GM19455 (cell line): ENCODE measurements at regions not wholly inside any gene's neighbourhood (a gene's known extent, or its start where the extent isn't known, plus 50 kb on each side); places are given as distances from the start of the nearest gene placed in this dataset.

ENCODE experiments used
- ATAC-seq: cut with Tn5 transposase; IDR thresholded peaks from one replicate; pipeline ENCODE4 v1.9.1; 2021; ENCODE audit not compliant: unreplicated experiment

- no peak for ATAC-seq
Observed at GRCh38 chr22:48707763-48708557, 1119.7 kb downstream of the BRD1 start.

- ATAC-seq: no peak
Observed at GRCh38 chr22:48706934-48707762, 1120.5 kb downstream of the BRD1 start.

- ATAC-seq: no peak
Observed at GRCh38 chr22:48705917-48706605, 1121.6 kb downstream of the BRD1 start.

DNA sequence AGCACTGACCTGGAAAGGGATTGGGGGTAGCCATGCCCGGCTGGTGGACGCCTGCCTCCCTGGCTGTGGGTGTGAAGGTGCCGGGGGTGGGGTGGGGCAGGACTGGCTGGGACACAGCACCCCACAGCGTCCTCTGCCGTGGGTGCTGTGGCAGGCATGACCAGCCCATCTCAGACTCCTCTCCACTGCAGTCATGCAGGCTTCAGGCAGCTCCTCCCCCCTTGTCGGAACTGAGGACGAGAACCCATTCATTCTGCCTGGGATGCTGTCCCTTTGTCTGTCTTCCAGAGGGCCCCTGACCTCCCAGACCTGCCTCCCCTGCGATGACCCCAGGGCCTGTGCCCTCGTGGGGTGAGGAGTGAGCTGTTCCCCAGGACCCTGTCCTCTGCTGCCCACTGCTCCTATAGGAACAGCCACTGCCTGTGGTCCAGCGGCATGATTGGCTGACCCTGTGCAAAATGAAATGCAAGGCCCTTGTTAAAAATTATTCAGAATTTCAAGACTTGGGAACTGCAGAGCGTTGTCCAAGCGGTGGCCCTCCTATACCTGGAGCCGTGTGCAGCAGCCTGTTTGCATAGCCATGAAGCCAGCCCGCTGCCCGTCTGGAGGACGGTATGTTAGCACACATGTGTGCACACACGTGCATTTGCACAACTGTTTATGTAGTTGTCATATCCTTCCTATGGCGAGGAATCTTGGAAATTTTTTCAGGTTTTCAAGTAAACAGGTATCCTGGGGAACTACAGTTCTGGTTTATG is 1122.3 kb downstream of the BRD1 start:
- no peak for ATAC-seq

- no peak for ATAC-seq
Observed at GRCh38 chr22:48704335-48704734, 1123.3 kb downstream of the BRD1 start.

DNA sequence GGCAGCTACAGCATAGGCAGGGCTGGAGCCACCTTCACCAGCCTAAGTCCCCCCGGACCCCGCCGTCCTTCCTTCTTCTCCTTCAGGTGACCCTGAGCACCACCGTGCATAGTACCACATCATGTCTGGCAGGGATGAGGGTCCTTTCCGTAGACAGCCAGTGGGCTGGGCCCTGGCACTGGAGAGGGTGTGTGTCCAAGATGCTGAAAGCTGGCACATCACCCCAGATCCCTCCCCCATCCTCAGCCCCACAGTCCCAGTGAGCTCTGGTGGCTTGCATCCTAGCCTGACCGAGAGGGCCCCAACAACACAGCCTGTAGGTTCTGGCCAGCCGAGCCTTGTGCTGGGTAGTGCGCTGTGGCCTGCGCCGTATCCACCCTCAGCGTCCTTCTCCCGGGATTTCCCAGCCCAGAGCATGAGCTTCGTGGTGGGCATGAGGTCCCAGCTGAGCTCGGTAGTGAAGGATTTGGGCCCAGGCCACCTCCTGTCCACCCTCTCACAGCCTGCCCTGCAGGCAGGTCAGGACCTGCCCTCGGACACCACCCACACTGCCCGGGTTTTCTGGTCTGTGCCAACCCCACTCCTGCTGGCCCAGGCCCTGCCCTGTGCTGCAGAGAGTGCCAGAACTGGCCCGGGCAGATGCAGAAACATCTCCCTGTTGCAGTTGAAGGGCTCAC is 1124.3 kb downstream of the BRD1 start:
- ATAC-seq: no peak

GRCh38 chr22:48702573-48703264 is 1125.0 kb downstream of the BRD1 start:
- ATAC-seq: no peak

- ATAC-seq: no peak
Observed at GRCh38 chr22:48701296-48702030, 1126.2 kb downstream of the BRD1 start.

DNA sequence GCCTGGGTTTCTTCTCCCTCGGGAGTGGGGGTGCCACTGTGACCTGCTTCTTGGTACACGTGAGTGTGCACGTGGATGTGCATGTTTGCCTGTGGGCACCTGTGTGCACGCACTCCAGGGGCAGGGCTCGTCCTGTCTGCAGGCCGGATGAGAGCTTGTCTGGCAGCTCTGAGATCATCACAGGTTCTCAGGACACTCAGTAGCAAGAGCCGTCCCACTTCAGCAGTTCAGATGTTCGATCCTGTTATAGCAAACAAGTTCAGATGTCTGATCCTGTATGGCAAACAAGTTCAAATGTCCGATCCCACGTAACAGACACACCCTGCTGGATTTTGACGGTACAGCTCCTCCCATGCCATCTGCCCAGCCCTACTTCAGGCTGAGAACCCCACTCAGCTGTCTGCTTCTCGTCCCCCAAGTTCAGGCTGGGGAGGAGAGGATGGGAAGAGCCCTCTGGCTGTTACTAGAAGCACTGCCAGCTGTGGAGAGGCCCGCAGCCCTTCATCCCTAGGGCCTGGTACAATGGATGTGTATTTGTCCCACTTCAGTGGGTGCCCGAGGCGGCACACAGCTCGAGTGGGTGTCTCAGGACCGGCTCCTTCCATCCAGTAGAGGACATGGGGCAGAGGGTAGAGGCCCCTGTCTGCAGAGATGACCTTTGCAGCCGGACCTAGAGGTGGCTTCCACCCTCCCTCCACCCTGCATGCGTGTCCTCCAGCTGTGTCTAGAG is 1126.9 kb downstream of the BRD1 start:
- no peak for ATAC-seq

- ATAC-seq: no peak
Observed at GRCh38 chr22:48700180-48700565, 1127.5 kb downstream of the BRD1 start.

DNA sequence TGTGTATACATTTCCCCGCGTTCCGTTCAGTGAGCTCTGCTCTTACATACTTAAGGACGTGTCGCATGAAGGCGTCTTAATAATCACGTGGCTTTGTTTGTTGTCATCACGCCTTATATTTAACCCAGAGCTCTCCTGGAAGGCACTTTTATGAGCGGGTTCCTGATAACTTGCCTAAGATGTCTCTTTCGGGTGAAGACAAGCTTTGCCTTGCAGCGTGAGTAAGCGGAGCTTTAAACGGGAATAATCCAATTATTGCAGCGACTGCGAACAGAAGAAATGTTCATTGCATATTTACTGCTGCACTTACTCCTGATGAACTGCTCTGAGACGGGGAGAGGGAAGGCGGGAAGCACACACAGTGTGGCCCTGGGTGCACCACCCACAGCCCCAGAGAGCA is 1128.2 kb downstream of the BRD1 start:
- ATAC-seq: no peak

- no peak for ATAC-seq
Observed at GRCh38 chr22:48698618-48699017, 1129.1 kb downstream of the BRD1 start.

DNA sequence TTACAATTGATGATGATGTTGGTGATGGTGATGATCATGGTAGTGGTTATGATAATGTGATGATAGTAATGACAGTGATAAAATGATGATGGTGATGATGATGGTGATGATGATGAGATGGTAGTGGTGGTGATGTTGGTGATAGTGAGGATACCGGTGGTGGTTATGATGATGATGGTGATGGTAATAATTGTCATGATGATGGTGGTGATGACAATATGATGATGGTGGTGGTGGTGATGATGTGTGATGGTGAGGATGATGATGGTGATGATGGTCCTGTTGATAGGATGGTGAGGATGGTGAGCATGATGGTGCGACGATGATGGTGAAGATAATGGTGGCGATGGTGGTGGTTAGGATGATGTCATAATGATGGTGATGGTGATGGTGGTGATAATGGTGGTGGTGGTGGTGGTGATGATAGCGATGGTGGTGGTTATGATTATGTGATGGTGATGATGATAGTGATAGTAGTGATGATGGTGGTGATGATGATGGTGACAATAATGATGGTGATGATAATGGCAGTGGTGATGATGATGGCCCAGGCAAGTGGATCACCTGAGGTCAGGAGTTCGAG is 1129.9 kb downstream of the BRD1 start:
- ATAC-seq: no peak

DNA sequence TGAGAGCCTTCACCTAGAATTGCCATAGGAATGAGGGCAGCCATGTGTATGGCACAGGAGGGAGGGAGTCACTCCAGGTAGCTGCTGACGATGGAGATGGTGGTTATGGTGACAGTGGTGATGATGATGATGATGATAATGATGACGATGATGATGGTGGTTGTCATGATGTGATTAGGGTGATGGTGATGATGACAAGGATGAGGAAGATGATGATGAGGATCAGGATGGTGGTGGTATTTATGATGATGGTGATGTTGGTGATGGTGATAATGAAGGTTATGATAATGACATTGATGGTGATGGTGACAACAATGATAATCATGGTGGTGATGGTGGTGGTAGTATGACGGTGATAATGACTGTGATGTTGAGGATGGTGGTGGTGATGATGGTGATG is 1130.5 kb downstream of the BRD1 start:
- ATAC-seq: no peak

GRCh38 chr22:48696371-48696770 is 1131.3 kb downstream of the BRD1 start:
- ATAC-seq: no peak

DNA sequence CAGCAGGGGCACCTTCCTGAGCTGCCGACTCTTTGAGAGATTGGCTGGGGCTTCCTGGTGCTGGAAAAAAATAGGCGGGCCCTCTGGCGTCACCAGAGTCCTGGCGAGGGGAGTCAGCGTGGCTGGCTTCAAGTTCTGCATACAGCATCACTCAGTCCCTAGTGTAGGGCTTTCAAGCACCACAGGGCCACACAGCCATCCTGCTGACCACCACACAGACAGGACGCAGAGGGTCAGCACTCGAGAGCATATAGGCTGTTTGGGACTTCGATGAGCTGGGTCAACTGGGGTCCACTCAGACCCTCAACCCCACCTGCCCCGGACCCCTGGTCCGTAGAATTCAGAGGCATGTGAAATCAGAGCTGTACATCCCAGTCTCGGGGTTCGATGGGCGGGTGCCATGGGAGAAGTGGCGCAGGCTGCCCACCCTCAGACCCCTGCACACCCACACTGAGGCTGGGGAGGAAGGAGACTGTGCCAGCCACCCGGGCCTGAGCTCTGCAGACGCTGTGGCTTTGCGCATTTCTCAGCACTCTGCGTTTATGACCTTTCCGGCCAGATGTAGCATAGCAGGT is 1131.9 kb downstream of the BRD1 start:
- no peak for ATAC-seq

GRCh38 chr22:48695251-48695650 is 1132.4 kb downstream of the BRD1 start:
- no peak for ATAC-seq
